HG03439 (cell line): ENCODE measurements at regions not wholly inside any gene's neighbourhood (a gene's known extent, or its start where the extent isn't known, plus 50 kb on each side); places are given as distances from the start of the nearest gene placed in this dataset.

ENCODE experiments used
- ATAC-seq: cut with Tn5 transposase; IDR thresholded peaks from one replicate; pipeline ENCODE4 v1.9.1; 2021; ENCODE audit warnings: mild to moderate bottlenecking, moderate library complexity; ENCODE audit not compliant: unreplicated experiment

DNA sequence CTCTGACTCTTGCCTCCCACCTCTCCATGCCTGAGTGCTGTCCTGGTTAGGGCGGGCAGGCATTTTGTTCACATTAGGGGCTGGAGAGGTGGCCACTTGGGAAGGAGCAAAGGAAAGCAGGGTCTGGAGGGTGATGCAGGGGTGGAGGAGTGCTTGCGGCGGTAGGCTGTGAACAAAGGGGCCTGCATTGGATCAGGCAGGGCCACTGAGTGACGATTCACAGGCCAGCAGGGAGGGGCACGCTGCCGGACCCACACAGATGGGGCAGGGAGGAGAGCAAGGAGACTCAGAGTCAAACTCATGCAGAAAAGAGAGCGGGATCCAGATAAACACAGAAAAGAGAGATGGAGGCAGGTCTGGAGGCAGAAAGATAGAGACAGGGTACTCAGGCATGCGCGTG lies 58.4 kb upstream of the TBX3 start:
- no peak for ATAC-seq

DNA sequence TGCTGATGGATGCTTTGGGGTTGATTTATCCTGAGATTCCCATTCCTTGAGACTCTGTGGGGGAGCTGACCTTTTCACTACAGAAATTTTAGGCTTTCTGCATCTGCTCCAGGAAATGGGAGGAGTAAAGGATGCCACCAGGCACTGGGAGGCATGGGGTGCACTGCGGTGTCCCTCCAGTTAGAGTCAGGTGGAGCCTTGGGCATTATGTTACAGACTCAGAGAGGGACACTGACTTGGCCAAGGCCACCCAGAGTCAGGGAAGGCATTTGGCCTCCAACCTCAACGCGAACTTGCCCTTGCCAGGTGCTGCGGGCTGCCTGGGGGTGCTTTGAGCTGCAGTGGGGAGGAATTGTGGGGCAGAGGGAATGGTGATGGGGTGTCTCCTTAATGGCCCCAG lies 58.0 kb upstream of the TBX3 start:
- ATAC-seq: no peak

DNA sequence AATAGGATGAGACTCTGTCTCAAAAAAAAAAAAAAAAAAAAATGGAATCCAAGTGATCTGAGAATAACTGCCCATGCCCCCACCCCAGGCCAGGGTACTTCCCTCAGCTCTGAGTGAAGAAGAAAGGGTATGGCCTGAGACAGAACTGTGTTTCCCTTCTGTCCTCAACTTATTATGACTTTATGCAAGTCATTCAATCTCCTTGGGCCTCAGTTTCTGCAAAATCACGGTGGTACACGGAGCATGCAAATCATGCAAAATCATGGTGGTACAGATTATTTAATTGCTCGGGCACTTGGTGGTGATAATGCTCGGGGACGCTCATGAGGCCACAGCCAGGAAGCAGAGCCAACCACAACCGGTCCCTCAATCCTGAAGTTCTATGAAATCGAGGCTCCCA lies 56.5 kb upstream of the TBX3 start:
- ATAC-seq: no peak

DNA sequence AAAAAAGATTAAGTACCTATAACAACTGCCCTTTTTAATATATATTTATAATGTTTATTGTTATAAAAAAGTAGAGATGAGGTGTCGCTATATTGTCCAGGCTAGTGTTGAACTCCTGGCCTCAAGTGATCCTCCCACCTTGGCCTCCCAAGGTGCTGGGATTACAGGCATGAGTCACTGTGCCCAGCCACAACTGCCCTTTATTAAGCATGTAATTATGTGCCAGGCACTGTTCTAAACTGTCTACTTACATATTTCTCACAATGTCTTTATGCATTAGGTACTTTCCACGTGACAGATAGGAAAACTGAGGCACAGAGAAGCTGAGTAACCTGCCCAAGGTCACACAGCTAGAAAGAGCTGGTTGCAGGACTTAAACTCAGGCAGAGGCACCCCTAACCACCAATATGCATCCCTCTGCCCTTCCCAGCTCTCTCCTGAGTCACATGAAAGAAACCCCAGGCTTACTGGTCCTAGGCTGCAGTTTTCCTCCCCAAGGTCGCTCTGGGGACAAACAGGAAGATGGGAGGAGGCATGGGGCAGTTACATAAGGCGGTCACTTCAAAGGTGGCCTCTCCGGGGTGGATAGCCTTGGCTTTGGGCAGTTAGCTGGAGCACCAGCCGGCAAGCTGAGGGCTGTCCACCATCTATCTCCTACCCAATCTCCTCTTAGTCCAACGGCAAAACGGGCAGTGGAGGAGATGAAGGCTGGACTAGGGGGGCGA lies 54.6 kb upstream of the TBX3 start:
- ATAC-seq: no peak

DNA sequence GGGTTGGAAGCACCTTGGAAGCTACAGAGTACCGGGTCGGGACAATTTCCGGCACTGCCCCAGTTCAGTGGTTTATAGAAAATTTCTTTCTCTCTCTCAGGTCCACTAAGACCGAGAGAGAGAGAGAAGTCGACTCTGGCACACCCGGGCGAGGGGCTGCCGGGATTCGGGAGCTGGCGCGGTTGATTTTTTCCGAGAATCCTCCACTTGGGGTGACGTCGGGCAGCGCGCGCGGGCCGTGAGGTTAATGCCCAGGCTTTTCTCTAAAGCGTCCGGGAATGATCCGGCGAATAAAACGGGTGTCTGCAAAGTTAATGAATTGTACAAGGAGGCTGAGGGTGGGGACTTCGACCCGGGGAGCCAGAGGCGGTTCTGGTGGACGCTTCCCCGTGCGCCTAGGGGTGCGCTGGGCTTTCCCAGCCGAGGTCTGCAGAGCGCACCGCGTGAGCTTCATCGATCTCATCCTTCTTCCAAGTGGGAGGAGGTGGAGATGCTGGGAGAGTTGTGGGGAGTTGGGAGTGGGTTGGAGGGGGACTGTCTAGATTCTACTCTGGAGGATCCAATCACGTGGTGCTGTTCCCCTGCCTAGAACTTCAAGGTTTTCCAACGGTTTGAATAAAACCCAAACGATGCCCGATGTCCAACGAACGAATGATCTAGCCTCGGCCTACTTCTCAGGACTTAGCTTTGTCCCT lies 51.9 kb upstream of the TBX3 start:
- no peak for ATAC-seq

DNA sequence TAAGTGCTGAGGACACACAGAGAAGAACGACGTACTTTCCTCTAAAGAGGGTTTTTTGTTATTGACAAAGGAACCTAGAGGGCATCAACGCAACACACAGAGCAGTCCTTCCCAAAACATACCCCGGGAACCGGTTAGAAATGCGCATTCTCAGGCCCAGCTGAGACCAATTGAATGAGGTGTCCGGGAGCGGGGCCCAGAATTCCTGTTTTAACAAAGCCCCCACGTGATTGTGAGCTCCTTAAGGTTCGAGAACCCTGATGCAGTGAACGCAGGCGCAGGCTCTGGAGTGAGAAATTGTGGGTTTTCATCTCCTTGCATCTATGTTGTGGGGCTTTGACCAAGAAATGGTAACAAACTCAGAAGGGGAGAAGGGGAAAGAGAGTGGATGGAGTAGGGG lies 51.0 kb upstream of the TBX3 start:
- ATAC-seq: no peak

DNA sequence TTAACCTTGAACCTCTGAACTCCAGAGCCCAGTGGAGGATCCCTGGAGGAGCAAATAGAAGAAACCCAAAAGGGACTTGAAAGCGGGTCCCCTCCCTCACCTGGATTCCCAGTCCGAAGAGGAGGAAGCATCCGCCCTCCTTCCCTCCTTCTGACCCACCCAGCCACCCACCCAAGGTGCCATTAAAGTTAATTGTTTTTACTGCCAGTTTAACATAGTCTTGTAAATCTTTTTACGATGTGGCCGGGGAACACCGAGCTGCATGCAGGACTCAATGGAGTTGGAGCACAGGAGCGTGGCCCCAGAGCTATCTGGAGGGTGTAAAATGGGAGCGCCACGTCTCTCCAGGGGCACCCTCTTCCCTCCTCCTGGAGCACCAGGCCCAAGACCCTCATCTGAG lies 49.9 kb upstream of the TBX3 start:
- ATAC-seq: no peak
